ENCODE measurements at regions not wholly inside any gene's neighbourhood (a gene's known extent, or its start where the extent isn't known, plus 50 kb on each side); places are given as distances from the start of the nearest gene placed in this dataset.

DNA sequence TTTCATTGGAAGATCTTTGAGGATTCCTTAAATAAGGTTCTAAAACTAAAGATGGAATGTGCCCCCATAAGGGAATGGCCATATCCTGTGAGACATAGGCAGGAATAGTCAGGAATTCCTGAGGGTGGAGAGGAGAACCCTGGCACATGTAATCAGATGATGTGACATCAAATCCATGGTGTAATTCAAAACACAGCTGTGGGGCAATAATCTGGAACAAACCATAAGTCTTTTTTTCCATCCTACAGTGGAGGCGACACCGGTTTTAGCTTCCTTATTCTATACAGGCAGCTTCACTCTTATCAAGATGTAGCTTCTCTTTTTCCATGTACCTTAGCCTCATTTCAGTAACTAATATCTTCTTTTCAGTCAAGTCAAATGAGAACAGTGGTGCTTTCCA, 133.6 kb upstream of the CITED2 start:
- DNase-seq = no peak

DNA sequence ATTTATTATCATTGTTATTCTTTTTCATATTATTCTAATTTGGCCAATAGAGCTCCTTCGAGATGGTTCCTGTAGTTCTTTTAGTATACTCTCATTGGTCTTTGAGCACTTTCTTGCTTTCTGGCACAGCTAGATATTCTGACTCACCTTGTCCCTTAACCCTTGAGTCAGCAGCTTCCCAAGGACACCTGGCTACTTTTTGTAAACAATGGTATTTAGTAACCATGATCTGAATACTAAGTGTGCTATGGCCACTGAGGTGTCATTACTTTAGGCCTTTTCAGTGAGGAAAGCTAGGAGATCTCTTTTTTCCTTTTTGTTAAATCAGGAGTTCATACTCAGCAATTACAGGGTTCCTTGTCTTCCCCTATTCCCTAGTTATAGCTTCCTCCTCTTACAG, 126.5 kb upstream of the CITED2 start:
- DNase-seq = no peak

DNA sequence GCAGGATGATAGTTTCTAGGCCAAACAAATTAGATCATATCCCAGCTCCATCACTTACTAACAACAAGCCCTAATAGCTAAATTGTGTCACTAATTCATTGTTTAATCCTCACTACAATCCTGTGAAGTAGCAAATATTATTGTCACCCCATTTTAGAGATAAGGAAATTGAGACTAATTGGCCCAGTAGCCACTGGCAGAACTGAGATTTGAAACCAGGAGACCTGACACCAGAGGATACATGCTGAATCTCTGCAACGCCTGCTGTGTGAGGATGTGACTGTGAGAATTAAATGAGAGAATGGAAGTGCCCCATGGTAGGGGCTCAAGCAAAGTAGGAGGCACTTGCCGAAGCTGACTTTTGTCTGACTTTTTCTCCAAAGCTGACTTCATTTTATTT, 124.3 kb upstream of the CITED2 start:
- no peak for DNase-seq

DNA sequence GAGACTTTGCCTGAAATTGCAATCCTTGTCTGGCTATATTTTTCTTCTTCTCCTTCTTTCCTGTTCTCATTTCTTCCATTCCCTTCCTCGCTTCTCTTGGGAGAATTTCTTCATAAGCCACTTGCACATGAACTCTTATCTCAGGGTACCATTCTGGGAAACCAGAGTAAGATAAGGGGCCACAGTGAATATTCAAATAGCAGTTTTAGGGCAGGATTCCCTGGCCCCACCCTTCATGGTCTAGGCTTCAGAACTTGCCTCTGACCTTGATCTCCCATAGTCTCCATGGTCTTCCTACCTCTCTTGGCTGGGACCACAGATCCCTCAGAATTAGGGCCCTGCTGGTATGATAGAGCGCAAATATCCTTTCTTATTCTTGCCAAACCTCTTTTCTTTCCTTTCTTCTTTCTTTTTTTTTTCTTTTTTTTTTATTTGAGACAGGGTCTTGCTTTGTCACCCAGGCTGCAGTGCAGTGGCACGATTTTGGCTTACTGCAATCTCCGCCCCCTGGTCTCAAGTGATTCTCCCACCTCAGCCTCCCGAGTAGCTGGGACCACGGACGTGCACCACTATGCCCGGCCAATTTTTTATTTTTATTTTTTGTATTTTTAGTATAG, 123.0 kb upstream of the CITED2 start:
- no peak for DNase-seq

- no peak for DNase-seq
These were observed 122.4 kb upstream of the CITED2 start for GRCh38 chr6:139496654-139497344.

- no peak for DNase-seq
These were observed 120.0 kb upstream of the CITED2 start for GRCh38 chr6:139494376-139494990.

GRCh38 chr6:139490482-139490881, 116.0 kb upstream of the CITED2 start:
- DNase-seq = no peak

DNA sequence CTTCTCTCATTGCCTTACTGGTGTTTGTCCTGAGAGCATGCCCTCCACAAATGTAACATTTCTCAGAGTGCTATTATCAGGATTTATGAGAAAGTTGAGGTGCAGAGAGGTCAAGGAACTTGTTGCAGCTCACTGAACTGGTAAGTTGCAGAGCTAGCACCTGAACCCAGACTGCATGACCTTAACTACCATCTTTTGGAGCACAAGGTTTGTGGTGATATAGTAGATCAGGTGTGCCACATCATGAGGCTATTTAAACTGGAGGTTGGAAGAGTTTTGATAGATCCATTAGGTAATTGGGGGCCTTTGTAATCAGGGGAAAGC, 112.0 kb upstream of the CITED2 start:
- DNase-seq = no peak

DNA sequence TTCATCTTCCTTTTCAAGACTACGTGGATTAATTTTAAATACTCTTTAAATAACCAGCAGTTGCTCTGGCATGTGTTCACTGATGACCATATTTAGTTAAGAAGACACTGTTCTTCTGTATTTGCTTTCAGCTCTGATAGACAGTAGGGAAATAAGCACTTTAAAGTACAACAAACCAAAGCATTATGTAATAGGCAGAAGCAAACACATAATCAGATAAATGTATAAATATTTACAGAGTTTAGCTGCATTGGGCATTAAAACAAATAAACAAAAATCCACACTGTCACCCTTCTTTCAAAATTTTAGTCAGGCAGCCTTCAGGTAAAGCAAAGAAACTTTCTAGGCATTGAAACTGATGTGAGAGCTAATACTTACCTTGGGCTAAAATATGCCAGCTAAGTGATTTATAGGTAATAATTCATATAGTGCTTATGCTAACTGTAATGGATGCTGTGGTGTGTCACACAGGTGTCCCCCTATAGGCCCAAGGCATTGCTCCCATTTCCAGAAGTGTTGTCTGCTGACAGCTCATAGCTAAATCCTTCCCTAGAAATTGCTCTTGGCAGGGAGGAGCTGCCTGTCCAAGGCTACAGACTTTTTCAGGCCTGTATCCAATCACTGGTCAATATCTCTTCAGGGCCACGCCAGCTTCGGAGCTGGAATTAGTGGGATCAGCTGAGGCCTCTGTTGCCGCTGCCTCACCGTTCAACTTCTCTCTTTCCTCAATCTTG, 111.5 kb upstream of the CITED2 start:
- DNase-seq = no peak

- DNase-seq = no peak
These were observed 110.7 kb upstream of the CITED2 start for GRCh38 chr6:139485185-139485584.

DNA sequence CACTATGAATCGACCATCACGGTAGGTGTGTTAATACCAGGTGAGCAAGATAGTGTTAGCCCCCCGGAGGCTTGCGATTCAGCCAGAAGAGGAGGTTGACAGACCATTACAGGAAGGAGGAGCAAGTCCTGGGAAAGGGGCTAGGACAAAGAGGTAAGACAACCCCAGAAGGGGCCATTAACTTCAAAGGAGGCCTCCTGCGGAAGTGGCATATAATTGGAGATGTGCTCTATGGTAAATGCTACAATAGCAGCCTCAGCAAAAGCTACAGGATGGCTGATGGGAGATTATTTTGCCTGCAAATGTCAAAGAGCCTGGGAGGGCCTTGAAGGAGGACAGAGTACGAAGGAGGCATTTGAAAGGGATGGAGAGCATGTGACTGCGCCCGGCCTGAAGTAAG, 108.6 kb upstream of the CITED2 start:
- DNase-seq = no peak

DNA sequence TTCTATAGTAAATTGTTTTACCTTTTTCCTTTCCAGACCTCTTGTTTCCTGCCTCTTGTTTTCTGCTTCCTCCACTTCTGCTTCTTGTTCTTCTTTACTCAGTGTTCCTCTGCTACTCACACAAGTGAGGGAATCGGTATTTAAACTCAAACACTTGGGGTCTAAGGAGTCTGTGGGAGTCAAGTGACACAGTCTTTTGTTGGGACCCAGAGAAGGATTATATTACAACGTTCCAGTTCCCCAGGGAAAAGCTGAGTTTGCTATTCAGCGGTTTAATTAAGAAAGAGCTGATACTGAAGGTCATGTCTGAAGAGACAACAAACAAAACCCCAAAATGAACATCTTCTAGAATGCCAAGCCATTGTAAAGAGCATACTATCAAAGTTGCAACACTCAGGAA, 107.8 kb upstream of the CITED2 start:
- DNase-seq = no peak

GRCh38 chr6:139480356-139481165, 106.1 kb upstream of the CITED2 start:
- DNase-seq = no peak

DNA sequence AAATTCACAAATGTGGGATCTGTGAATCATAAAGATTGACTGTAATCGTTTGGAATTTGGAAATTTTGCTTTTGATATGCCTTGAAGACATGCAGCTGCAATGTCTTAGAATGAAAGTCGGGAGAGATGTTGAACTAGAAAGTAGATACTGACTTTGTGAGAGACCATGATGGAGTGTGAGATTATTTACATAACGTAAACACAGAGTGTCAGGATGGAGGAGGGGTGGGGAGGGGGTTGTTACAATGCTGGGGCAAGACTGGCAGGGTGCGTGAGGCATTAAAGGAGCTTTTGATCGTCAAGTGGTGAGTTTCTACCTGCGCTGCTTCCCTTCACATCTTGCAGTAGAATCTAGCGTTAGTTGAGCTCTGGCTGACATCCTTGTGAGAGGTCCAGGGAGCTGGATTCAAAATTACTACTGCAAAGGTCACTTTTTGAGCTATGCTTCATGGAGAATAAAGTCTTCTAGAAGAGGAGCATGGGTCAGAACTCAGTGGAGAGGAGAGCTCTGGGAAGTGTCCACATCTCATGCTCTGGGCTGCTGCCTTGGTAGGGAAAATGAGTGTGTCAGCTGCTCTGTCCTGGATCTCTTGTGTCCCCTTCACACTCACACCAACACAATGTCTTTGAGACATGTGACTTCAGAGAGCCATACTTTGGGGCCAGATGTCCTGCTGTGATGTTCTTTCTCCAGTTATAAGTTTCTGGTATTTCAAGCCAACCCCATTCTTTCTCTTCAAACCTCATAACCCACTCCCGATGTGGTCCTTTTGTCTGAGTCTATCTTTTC, 105.2 kb upstream of the CITED2 start:
- no peak for DNase-seq

DNA sequence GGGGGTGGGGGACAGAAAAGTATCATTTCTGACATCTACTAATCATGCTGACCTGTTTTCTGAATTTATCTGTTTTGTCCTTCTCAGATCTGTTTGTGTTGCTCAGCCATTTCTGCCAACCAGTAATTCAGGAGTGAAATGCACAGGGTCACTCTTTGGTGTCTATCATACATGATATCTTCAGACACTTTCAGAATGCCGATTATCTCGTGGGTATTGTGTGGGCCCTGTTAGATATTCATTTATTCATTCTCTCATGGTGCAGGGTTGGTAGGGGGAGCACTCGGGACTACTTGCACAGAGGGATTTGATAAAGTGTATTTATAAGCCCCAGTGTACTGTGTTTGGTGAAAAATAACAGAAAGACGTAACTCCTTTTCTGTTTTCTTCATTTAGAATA, 101.2 kb upstream of the CITED2 start:
- no peak for DNase-seq

- no peak for DNase-seq
These were observed 100.8 kb upstream of the CITED2 start for GRCh38 chr6:139475241-139475640.

DNA sequence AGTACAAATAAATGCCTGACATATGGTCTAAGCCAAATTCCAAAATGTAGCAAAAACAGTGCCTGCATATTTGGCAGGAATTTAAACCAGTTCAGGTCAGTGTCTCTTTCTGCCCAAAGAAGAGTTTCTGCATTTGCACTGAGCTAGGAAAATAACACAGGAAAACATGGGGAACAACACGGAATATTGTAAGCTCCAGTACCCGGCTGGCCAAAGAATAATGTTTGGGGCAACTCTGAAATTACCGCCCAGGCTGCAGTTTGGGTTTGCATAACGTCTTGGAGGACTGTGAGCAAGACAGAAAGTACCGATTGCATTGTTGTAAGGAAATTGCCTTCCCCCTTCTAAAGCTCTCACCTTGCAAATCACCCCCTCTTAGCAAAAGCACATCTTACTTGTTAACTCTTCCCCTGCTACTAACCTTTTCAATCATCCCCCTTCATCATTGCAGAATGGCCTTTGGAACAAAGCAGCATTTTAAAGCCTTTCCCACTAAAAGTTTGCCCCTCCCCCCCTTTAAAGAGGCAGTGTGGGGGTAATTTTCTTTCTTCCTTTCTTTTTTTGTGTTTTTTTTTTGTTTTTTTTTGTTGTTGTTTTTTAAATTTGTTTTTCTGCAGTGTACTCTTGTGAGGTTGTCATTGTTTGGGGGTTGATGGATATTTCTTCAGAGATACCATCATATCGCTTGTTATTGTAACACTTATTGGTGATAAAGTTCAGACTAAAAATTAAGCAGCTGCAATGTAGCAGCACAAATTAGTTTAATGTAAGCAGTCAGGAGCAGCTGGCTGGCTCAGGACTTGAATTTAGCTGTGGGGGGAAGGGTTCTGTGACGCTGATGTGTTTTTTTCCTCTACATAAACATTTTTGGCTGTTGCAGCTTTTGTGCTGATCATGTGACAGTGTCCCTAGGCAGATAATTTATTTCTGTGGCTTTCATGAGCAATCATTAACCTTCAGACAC, 100.0 kb upstream of the CITED2 start:
- DNase-seq = no peak

DNA sequence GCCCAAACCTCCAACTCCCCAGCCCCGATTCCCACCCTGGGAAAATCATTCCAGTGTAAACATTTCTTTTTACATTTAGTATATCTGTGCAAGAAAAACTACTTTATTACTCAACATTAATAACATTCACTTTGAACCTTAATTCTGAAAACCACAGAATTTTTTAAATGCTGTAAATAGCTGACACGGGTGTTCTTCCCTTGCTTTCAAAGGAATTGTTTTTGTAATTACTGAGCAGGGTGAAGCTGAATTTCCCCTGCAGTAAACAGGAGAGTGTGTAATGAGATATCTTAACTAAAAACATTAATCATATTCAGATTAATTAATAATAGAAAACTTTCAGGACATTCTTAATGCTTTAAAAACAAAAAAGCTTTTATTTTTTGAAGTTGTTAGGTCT, 99.3 kb upstream of the CITED2 start:
- no peak for DNase-seq

- DNase-seq = no peak
These were observed 98.8 kb upstream of the CITED2 start for GRCh38 chr6:139473231-139473701.

- DNase-seq = no peak
These were observed 98.0 kb upstream of the CITED2 start for GRCh38 chr6:139472351-139473015.
